ENCODE measurements at regions not wholly inside any gene's neighbourhood (a gene's known extent, or its start where the extent isn't known, plus 50 kb on each side); places are given as distances from the start of the nearest gene placed in this dataset.

GRCh38 chr2:181262782-181263181 is 194.4 kb upstream of the ITGA4 start:
- no peaks in the 10 kb centered on the region for H3K36me3 ChIP-seq
- TF ChIP-seq CTCF (IDR thresholded peaks at IDR 0.05): no peak
- no peak for ATAC-seq
- H3K27me3 ChIP-seq: no peaks in the 10 kb centered on the region
- no peak overlapping the region for H3K4me3 ChIP-seq
- H3K27ac ChIP-seq: no peak overlapping the region
- intact Hi-C loops (cut with DNase I): no loop called here
- no peak for DNase-seq
- no peaks in the 10 kb centered on the region for H3K4me1 ChIP-seq
- no peaks in the 10 kb centered on the region for H3K9me3 ChIP-seq

DNA sequence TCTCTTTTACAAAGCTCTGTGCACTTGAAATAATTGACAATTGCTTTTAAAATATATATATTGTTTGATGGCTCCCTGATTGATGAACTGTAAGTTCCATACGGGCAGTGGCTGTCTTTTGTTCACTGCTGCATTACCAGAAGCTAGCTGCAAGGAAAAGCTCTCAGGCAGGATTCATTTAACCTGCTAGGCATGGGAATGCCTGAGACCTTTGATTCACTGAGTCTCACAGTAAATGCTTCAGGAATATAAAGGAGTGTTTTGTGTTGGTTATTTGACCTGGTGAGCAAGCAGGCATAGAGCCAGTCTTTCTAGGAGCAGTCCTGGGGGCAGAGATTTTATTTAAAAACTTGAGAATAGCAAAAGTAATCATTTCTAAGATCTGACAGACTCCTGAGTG is 193.2 kb upstream of the ITGA4 start:
- no peaks in the 10 kb centered on the region for H3K9me3 ChIP-seq
- no peak for DNase-seq
- H3K36me3 ChIP-seq: no peaks in the 10 kb centered on the region
- H3K27me3 ChIP-seq: no peaks in the 10 kb centered on the region
- no peaks in the 10 kb centered on the region for H3K4me1 ChIP-seq
- H3K27ac ChIP-seq: no peak overlapping the region
- ATAC-seq: no peak
- intact Hi-C loops (cut with DNase I): no loop called here
- H3K4me3 ChIP-seq: no peak overlapping the region
- no peak for TF ChIP-seq CTCF (IDR thresholded peaks at IDR 0.05)

DNA sequence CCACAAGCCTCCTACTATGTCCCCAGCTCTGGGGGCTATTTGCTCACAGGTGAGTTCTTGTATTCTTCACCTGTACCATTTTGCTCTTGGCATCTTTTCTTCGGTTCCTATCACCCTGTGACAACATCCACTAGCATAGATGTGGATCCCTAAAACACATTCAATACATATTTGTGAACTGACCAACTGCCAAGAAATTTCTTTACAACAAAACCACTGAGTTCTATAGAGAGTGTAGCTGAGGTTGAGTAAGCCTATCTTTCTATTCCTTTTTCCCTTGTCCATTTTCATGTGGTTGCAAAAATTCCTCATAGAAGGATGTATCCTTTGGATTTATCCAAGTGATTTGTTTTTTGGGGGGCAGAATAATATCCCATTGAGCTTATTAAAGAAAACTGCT is 192.7 kb upstream of the ITGA4 start:
- ATAC-seq (no peak), DNase-seq (no peak)
- no peak overlapping the region for H3K27ac ChIP-seq
- TF ChIP-seq CTCF (IDR thresholded peaks at IDR 0.05): no peak
- H3K27me3 ChIP-seq: no peaks in the 10 kb centered on the region
- H3K9me3 ChIP-seq: no peaks in the 10 kb centered on the region
- no peaks in the 10 kb centered on the region for H3K36me3 ChIP-seq
- H3K4me3 ChIP-seq: no peak overlapping the region
- no peaks in the 10 kb centered on the region for H3K4me1 ChIP-seq
- intact Hi-C loops (cut with DNase I): no loop called here

GRCh38 chr2:181266614-181267013 is 190.6 kb upstream of the ITGA4 start:
- no peaks in the 10 kb centered on the region for H3K9me3 ChIP-seq
- ATAC-seq: no peak
- no peak overlapping the region for H3K4me3 ChIP-seq
- H3K27me3 ChIP-seq: no peaks in the 10 kb centered on the region
- no peaks in the 10 kb centered on the region for H3K4me1 ChIP-seq
- no peak overlapping the region for H3K27ac ChIP-seq
- intact Hi-C loops (cut with DNase I): no loop called here
- no peak for DNase-seq
- no peaks in the 10 kb centered on the region for H3K36me3 ChIP-seq
- no peak for TF ChIP-seq CTCF (IDR thresholded peaks at IDR 0.05)

DNA sequence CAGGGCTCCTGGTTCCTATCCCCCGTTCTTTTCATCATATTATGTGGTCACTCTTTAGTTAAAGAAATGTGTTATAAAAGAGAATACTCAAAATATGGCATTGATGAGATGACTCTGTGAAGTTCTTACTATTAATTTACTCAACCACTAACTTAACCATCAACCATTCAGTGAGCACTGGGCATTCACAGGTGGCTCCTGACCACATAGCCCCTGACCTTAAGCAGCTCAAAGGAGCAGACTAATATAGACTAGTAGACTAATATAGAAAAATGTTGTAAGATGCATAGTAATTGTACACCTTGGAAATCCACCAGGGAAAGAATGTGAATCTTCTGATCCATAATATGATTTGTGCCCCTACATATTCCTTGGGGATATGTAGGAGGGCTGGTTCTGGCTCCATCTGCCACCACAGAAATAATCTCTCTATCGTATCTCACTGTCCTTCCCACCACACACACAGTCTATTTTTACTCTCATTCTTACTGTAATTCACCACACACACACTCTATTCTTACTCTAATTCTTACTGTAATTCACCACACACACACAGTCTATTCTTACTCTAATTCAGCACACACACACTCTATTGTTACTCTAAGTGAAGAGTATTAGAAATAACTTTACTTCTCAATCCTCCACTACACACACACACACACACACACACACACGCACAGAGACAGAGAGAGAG is 188.9 kb upstream of the ITGA4 start:
- no peaks in the 10 kb centered on the region for H3K27me3 ChIP-seq
- ATAC-seq (no peak), DNase-seq (no peak)
- no peak overlapping the region for H3K4me3 ChIP-seq
- H3K4me1 ChIP-seq: no peaks in the 10 kb centered on the region
- no peaks in the 10 kb centered on the region for H3K9me3 ChIP-seq
- no peak for TF ChIP-seq CTCF (IDR thresholded peaks at IDR 0.05)
- no peak overlapping the region for H3K27ac ChIP-seq
- intact Hi-C loops (cut with DNase I): no loop called here
- no peaks in the 10 kb centered on the region for H3K36me3 ChIP-seq
